GM23248 (cell line): ENCODE measurements at regions not wholly inside any gene's neighbourhood (a gene's known extent, or its start where the extent isn't known, plus 50 kb on each side); places are given as distances from the start of the nearest gene placed in this dataset.

Source experiments
- EZH2 ChIP-seq: fragments of 200-600 bp; sonication (generic); IDR thresholded peaks from 2 replicates; pipeline ENCODE4 v1.6.1; 2018; ENCODE audit warnings: antibody characterized with exemption, mild to moderate bottlenecking; ENCODE audit not compliant: insufficient read depth, poor library complexity, severe bottlenecking
- EZH2phosphoT487 ChIP-seq: fragments of 200-600 bp; sonication (generic); IDR thresholded peaks from 2 replicates; pipeline ENCODE4 v1.6.1; 2018; ENCODE audit warnings: antibody characterized with exemption, moderate library complexity, mild to moderate bottlenecking, low read depth; ENCODE audit not compliant: insufficient read depth

DNA sequence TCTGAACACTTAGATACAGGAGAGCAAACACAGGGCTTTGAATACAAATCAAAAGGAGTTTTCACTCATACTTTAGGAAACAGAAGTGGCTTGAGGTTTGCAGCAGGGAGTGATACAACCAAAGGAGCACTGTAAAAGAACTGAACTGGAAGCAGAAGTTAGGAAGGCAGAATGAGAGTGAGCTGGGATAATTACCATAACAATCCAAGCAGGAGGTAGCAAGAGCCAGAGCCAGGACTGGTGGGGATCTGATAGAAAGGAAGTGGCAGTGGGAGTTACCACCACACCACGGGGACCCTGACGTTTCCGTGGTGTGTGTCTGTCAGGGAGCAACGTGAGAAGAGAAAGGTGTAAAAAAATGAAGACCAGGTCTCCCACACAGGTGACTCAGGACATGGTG, 81.3 kb upstream of the EPB41L3 start:
- no peak for TF ChIP-seq EZH2phosphoT487
- TF ChIP-seq EZH2, result no peak
